Immature natural killer cell (primary cell): ENCODE measurements at regions not wholly inside any gene's neighbourhood (a gene's known extent, or its start where the extent isn't known, plus 50 kb on each side); places are given as distances from the start of the nearest gene placed in this dataset.

ENCODE experiments used
- DNase-seq, 3 donors: peaks; one replicate each; pipeline ENCODE4 v3.0.0; 2022; ENCODE audit warnings: mixed read lengths in 1 of 3
- H3K27ac Mint-ChIP-seq, 6 donors: one replicate each; pipeline ENCODE4 v1.8.0; 2020; ENCODE audit warnings: mixed read lengths in 6 of 6, mild to moderate bottlenecking in 5 of 6, inconsistent platforms in 4 of 6, moderate library complexity in 3 of 6
- H3K27me3 Mint-ChIP-seq, 3 donors: one replicate each; pipeline ENCODE4 v1.8.0; 2020 to 2021; ENCODE audit warnings: low read depth in 3 of 3, mild to moderate bottlenecking in 3 of 3, mixed read lengths in 3 of 3, moderate library complexity in 3 of 3, inconsistent platforms in 1 of 3
- H3K36me3 Mint-ChIP-seq, 3 donors: one replicate each; pipeline ENCODE4 v1.8.0; 2020; ENCODE audit warnings: mixed read lengths in 3 of 3, inconsistent platforms in 2 of 3, mild to moderate bottlenecking in 2 of 3
- H3K4me1 Mint-ChIP-seq, 2 donors: one replicate each; pipeline ENCODE4 v1.8.0; 2020; ENCODE audit warnings: inconsistent platforms in 2 of 2, mild to moderate bottlenecking in 2 of 2, mixed read lengths in 2 of 2, moderate library complexity in 1 of 2
- H3K4me3 Mint-ChIP-seq, 5 donors: one replicate each; pipeline ENCODE4 v1.8.0; 2020; ENCODE audit warnings: mild to moderate bottlenecking in 5 of 5, mixed read lengths in 5 of 5, inconsistent platforms in 3 of 5, moderate library complexity in 3 of 5
- H3K9me3 Mint-ChIP-seq, 6 donors: one replicate each; pipeline ENCODE4 v1.8.0; 2020; ENCODE audit warnings: mild to moderate bottlenecking in 6 of 6, mixed read lengths in 6 of 6, inconsistent platforms in 4 of 6, moderate library complexity in 3 of 6

DNA sequence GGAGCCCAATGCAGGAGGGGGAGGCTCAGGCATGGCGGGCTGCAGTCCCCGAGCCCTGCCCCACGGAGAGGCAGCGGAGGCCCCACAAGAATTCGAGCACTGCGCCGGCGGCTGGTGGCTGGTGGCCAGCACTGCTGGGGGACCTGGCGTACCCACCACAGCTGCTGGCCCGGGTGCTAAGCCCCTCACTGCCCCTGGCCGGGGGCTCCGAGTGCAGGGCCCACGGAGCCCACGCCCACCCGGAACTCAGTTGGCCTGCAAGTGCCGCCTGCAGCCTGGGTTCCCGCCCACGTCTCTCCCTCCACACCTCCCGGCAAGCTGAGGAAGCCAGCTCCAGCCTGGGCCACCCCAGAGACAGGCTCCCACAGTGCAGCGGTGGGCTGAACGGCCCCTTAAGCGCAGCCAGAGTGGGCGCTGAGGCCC lies 780.3 kb downstream of the DTWD2 start:
- peaks cover 0 to 1% (median 0%) of the 10 kb centered on the region in 3 donors for H3K27me3 Mint-ChIP-seq
- no peak for DNase-seq
- no peak overlapping the region for H3K4me3 Mint-ChIP-seq
- no peaks in the 10 kb centered on the region for H3K4me1 Mint-ChIP-seq
- no peak overlapping the region for H3K27ac Mint-ChIP-seq
- peaks cover 10 to 51% (median 25%) of the 10 kb centered on the region in 6 donors for H3K9me3 Mint-ChIP-seq
- peaks cover 0 to 6% (median 3%) of the 10 kb centered on the region in 3 donors for H3K36me3 Mint-ChIP-seq

DNA sequence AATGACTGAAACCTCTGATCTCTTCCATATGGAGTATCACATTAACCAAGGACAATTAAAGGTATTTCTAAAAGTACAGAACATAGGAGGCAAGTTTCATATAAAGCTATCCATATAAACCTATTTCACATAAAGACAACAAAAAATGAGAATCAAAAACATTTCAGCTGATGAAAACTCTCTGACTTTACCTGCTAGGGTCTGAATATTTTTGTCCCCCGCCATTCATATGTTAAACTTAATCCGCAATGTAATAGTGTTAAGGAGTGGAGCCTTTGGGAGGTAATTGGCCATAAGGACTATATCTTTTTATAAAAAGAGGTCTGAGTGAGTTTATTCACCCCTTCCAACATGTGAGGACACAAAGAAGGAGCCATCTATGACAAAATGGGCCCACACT lies 788.5 kb downstream of the DTWD2 start:
- no peaks in the 10 kb centered on the region for H3K4me1 Mint-ChIP-seq
- no peaks in the 10 kb centered on the region for H3K27me3 Mint-ChIP-seq
- no peak for DNase-seq
- H3K4me3 Mint-ChIP-seq = no peak overlapping the region
- H3K27ac Mint-ChIP-seq = no peak overlapping the region
- no peaks in the 10 kb centered on the region for H3K36me3 Mint-ChIP-seq
- peaks cover 5 to 31% (median 15%) of the 10 kb centered on the region in 6 donors for H3K9me3 Mint-ChIP-seq

DNA sequence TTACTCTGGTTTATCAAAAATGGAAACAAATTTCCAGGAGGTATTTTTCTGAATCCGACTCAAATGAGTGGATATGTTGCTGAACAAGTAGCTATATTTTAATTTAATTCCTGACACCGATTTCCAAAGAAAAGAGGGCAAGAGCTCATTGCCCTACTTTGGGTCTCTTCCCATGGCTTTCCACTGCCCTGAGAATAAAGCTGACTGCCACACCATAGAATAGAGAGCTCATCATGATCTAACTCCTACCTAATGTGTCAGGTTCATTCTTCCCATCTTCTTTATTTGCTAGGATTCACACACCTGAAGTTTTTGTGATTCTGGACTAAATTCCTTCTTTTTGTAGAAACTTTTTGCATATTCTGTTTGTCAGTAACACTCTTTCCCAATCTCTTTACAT lies 792.1 kb downstream of the DTWD2 start:
- Mint-ChIP-seq H3K36me3 (no peaks in the 10 kb centered on the region), H3K4me1 (no peaks in the 10 kb centered on the region), H3K27me3 (no peaks in the 10 kb centered on the region), H3K4me3 (no peak overlapping the region), H3K9me3 (peaks cover 2 to 31% (median 14%) of the 10 kb centered on the region in 6 donors), H3K27ac (no peak overlapping the region)
- no peak for DNase-seq

DNA sequence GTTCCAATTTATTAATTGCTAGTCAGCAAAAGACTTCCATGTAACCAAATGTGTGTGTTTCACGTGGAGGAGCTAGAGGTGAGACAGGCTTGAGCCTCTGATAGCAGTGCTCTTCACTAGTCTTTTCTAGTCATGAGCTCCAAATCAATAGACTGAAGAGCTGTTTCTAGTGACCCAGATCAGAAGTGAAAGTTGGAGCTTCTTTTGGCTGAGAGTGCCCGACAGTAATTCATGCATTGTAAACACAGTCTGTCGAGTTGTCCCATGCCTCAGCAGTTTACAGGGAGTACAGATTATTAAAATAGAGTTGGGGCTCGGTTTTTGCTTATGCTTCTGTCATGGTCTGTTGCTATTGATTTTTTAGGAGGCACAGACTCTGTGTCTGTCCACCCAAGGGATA lies 793.1 kb downstream of the DTWD2 start:
- Mint-ChIP-seq H3K4me3 (no peak overlapping the region), H3K36me3 (no peaks in the 10 kb centered on the region), H3K9me3 (peaks cover 2 to 31% (median 14%) of the 10 kb centered on the region in 6 donors), H3K27me3 (no peaks in the 10 kb centered on the region), H3K4me1 (no peaks in the 10 kb centered on the region), H3K27ac (no peak overlapping the region)
- no peak for DNase-seq

DNA sequence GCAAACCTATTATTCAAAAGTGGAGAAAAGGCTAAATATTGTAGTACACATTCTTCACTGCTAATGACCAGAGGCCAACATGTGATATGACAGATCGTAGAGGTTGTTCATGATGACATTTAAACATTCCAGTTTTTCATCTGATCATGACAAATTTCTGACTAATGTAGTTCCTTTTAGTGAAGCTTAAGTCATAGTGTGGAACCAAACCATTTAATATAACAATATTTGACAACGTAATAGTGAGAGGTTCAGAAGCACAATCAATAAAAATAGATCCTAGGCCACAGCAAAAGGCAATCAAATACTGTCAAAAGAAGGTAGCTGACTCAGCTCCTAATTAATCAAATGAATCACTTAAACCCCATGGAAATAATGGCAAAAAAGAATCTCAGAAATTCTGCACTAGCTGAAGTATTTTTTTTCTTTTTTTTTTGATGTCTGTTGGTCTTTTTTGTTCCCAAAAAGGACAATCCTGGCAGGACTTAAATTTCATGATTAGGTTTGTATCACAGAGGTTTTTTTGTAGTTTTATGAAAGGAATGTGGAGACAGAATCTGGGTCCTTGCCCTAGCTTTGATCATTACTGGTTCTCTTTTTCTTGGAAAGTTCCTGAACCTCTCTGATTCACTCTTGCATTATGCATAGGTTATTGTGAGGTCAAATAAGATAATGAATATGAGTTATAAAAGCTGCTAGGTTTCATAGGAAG lies 795.0 kb downstream of the DTWD2 start:
- H3K27me3 Mint-ChIP-seq = no peaks in the 10 kb centered on the region
- no peak for DNase-seq

DNA sequence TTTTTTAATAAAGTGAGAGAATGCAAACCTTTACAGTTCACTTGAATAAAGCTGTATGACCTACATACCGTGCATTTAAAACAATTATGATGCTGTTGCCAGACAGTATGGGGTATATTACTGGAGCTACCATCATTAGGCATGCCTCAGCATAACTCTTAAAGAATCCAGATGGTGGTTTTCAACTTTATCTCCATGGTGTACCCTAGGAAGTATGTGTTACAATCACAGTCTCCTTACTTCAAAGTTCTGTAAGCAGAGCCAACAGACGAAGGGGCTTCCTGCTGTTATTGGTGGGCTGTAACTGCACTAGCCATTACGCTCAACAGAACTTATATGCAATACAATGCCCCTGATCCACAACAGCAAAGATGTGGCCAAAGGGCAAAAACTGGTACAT lies 803.3 kb downstream of the DTWD2 start:
- no peaks in the 10 kb centered on the region for H3K4me1 Mint-ChIP-seq
- H3K9me3 Mint-ChIP-seq = peaks cover 0 to 15% (median 4%) of the 10 kb centered on the region in 6 donors
- peaks cover 0 to 1% (median 0%) of the 10 kb centered on the region in 3 donors for H3K27me3 Mint-ChIP-seq
- H3K4me3 Mint-ChIP-seq = no peak overlapping the region
- no peak overlapping the region for H3K27ac Mint-ChIP-seq
- H3K36me3 Mint-ChIP-seq = no peaks in the 10 kb centered on the region
- no peak for DNase-seq

More for the DNA sequence above, 795.0 kb downstream of the DTWD2 start:
- no peak overlapping the region for H3K27ac Mint-ChIP-seq
- H3K9me3 Mint-ChIP-seq = peaks cover 2 to 30% (median 16%) of the 10 kb centered on the region in 6 donors
- no peaks in the 10 kb centered on the region for H3K4me1 Mint-ChIP-seq
- no peaks in the 10 kb centered on the region for H3K36me3 Mint-ChIP-seq
- no peak overlapping the region for H3K4me3 Mint-ChIP-seq

DNA sequence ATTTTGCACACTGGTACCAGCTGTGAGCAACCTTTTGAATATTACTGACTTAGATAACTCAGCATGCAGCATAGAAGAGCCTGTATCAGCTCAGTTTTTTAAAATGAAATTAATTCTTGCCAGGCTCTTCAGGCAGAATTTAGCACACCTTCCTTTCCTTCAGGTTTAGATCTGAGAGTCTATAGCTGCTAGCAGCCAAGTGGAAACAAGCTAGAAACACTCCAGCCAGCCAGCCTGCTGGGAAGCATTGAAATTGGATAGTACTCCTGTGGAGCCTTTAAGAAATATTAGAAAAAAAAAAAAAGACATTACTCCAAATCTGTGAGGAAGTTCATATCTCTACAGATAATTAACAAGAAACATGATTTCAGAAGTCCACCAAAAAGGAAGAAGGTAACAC lies 812.2 kb downstream of the DTWD2 start:
- DNase-seq = no peak
- H3K4me3 Mint-ChIP-seq = no peak overlapping the region
- no peaks in the 10 kb centered on the region for H3K4me1 Mint-ChIP-seq
- no peaks in the 10 kb centered on the region for H3K27me3 Mint-ChIP-seq
- peaks cover 7 to 36% (median 29%) of the 10 kb centered on the region in 6 donors for H3K9me3 Mint-ChIP-seq
- H3K36me3 Mint-ChIP-seq = no peaks in the 10 kb centered on the region
- no peak overlapping the region for H3K27ac Mint-ChIP-seq

DNA sequence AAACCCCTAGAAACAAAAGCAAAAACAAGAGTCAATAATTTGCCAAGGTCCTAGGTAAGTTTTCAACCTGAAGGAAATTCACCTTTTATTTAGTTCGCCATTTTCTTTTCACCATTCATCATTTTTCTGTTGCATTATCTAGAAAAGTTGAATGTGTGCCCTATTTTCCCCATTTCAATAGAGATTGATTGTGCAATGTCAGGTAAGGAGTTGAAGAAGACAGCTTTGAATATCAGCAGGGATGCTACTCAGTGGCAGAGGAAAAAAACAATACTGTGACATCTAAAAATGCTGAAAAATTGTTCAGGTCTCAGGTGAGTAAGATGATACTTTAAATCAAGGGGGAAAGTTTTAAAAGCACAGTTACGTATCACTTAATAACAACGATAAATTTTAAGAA lies 813.7 kb downstream of the DTWD2 start:
- Mint-ChIP-seq H3K4me1 (no peaks in the 10 kb centered on the region), H3K27me3 (no peaks in the 10 kb centered on the region), H3K4me3 (no peak overlapping the region), H3K36me3 (no peaks in the 10 kb centered on the region), H3K27ac (no peak overlapping the region), H3K9me3 (peaks cover 5 to 36% (median 28%) of the 10 kb centered on the region in 6 donors)
- no peak for DNase-seq

DNA sequence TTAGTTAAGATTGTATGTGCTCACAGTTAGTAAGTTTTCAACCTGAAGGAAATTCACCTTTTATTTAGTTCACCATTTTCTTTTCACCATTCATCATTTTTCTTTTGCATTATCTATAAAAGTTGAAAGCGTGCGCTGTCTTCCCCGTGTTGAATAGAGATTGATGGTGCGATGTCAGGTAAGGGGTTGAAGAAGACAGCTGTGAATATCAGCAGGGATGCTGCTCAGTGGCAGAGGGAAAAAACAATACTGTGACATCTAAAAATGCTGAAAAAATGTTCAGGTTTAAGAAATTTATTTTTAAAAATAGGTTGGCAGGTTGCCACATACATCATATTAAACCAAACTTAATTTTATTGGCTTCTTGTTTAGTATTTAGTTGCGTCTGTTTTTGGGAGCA lies 815.0 kb downstream of the DTWD2 start:
- no peaks in the 10 kb centered on the region for H3K27me3 Mint-ChIP-seq
- no peak overlapping the region for H3K27ac Mint-ChIP-seq
- H3K4me1 Mint-ChIP-seq = no peaks in the 10 kb centered on the region
- no peak for DNase-seq
- no peak overlapping the region for H3K4me3 Mint-ChIP-seq
- H3K36me3 Mint-ChIP-seq = no peaks in the 10 kb centered on the region
- H3K9me3 Mint-ChIP-seq = peaks cover 5 to 36% (median 23%) of the 10 kb centered on the region in 6 donors

DNA sequence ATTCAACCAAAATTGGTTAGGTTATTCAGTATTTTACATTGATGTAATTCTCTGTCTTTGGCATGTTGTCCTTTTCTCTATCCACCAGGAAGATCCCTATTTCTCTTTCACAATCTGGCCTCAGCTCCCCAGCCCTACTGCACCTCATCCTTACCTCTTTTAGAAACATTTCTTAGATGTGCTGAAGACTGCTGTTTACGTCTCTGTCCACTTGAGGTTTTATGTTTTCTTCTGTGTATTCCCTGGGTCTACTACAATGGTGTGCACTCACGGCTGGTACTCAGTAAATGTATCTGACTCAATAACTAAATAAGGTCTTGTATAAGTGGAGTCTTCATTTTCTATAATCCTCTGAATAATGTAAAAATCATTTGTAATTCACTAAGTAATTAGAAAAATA lies 822.7 kb downstream of the DTWD2 start:
- H3K36me3 Mint-ChIP-seq = no peaks in the 10 kb centered on the region
- no peak overlapping the region for H3K27ac Mint-ChIP-seq
- H3K27me3 Mint-ChIP-seq = peaks cover 0 to 2% (median 0%) of the 10 kb centered on the region in 3 donors
- DNase-seq = no peak
- H3K4me3 Mint-ChIP-seq = no peak overlapping the region
- peaks cover 2 to 36% (median 14%) of the 10 kb centered on the region in 6 donors for H3K9me3 Mint-ChIP-seq
- no peaks in the 10 kb centered on the region for H3K4me1 Mint-ChIP-seq

DNA sequence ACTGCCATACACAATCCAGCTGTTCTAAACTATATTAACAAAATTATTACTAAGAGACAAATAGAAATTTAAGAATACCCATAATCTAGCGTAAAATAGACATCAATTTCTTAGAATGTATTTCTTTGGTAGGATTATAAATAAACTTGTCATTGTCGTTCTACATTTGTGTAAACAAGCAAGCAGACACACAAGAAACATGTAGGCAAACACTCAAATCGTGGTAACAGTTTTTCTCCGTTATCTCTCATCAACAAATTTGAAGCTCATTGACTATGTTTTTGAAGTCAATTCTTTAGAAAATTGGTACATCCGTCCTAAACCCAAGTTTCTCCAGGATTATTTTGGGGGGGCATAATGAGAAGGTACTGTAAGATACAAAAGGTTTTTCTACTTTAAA lies 832.2 kb downstream of the DTWD2 start:
- Mint-ChIP-seq H3K36me3 (no peaks in the 10 kb centered on the region), H3K9me3 (peaks cover 4 to 58% (median 20%) of the 10 kb centered on the region in 6 donors), H3K4me3 (no peak overlapping the region), H3K27ac (no peak overlapping the region), H3K27me3 (no peaks in the 10 kb centered on the region), H3K4me1 (no peaks in the 10 kb centered on the region)
- no peak for DNase-seq

DNA sequence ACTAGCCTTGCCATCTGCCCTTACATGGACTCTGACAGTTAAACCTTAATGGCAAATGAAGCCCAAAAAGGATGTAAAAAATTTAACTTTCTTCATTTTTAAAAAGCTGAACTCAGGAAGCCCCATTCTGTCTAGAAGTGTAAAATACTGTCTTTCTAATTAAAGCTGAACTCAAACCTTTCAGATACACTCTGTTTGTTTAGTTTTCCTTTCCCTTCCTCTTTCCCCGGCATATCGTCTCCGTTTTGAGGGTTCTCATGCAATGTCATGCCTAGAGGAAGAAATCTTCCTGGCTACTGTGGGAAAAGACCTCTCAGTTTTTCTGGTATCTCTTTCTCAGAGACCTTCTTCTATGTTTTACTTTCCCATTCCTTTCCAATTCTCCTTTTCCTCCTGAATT lies 841.5 kb downstream of the DTWD2 start:
- no peak for DNase-seq
- peaks cover 2 to 35% (median 16%) of the 10 kb centered on the region in 6 donors for H3K9me3 Mint-ChIP-seq
- H3K4me3 Mint-ChIP-seq = no peak overlapping the region
- H3K27me3 Mint-ChIP-seq = peaks cover 0 to 2% (median 0%) of the 10 kb centered on the region in 3 donors
- no peak overlapping the region for H3K27ac Mint-ChIP-seq
- no peaks in the 10 kb centered on the region for H3K36me3 Mint-ChIP-seq
- H3K4me1 Mint-ChIP-seq = no peaks in the 10 kb centered on the region

DNA sequence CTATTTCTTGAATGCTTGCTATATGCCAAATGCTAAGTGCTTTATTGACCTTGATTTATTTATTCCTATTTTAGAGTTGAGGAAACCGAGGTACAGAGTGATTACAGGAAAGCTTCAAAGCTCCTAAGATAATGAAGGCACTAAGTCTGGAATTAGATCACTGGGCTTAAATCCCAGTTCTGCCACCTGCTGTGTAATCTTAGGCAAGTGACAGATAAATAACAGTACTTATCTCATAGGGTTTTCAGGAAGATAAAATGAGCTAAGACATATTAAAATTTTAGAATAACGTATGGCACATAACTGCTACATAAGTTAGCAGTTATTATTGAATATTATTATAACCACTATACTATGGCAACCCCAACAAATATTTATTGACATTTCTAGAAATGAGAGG lies 843.8 kb downstream of the DTWD2 start:
- H3K9me3 Mint-ChIP-seq = peaks cover 5 to 47% (median 15%) of the 10 kb centered on the region in 6 donors
- no peak for DNase-seq
- H3K36me3 Mint-ChIP-seq = peaks cover 0 to 5% (median 0%) of the 10 kb centered on the region in 3 donors
- H3K4me3 Mint-ChIP-seq = no peak overlapping the region
- no peak overlapping the region for H3K27ac Mint-ChIP-seq
- no peaks in the 10 kb centered on the region for H3K4me1 Mint-ChIP-seq
- peaks cover 0 to 2% (median 0%) of the 10 kb centered on the region in 3 donors for H3K27me3 Mint-ChIP-seq

DNA sequence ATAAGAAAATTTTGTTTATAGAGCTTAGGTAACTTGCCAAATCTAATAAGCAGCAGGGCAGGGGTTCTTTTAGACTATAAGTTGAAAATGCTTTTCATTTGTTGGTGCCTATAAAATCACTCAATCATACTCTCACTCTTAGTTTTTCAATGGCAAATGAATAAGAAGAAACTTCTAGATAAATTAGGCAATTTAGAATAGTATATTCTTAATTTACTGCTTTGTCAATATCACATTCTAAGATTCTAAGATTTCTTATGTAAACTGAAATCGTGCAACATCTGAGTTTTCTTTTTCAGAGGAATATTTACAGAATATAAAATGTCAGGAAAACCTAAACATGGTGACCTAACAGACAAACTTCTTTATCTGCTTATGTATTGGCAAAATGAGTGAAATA lies 849.0 kb downstream of the DTWD2 start:
- H3K9me3 Mint-ChIP-seq = peaks cover 0 to 27% (median 5%) of the 10 kb centered on the region in 6 donors
- no peaks in the 10 kb centered on the region for H3K27me3 Mint-ChIP-seq
- no peak overlapping the region for H3K27ac Mint-ChIP-seq
- H3K4me3 Mint-ChIP-seq = no peak overlapping the region
- no peaks in the 10 kb centered on the region for H3K4me1 Mint-ChIP-seq
- H3K36me3 Mint-ChIP-seq = peaks cover 0 to 5% (median 0%) of the 10 kb centered on the region in 3 donors
- no peak for DNase-seq

DNA sequence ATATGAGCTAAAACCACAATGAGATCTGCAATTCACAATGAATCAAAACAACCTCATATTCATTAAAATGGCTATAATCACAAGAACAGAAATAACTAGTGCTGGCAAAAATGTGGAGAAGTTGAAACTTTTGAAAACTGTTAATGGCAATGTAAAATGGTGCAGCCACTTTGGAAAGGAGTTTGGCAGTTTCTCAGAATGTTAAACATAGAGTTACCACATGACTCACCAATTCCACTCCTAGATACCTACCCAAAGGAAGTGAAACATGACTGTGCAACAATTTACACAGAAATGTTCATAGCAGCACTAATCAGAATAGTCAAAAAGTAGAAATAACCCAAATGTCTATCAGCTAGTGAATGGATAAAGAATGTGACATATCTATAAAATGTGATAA lies 862.2 kb downstream of the DTWD2 start:
- DNase-seq = no peak
- Mint-ChIP-seq H3K9me3 (peaks cover 5 to 33% (median 14%) of the 10 kb centered on the region in 6 donors), H3K27ac (no peak overlapping the region), H3K4me3 (no peak overlapping the region), H3K36me3 (no peaks in the 10 kb centered on the region), H3K27me3 (no peaks in the 10 kb centered on the region), H3K4me1 (no peaks in the 10 kb centered on the region)
